HEK293 (cell line): ENCODE measurements at regions not wholly inside any gene's neighbourhood (a gene's known extent, or its start where the extent isn't known, plus 50 kb on each side); places are given as distances from the start of the nearest gene placed in this dataset.

Experiments
- ZNF138 ChIP-seq: fragments of 450-650 bp; formaldehyde crosslinking; IDR thresholded peaks from 2 replicates; pipeline ENCODE4 v1.5.1; 2016; ENCODE audit warnings: missing biosample characterization, missing genetic modification characterization, borderline replicate concordance
- ZNF274 ChIP-seq, 2 experiments: fragments of 200-500 bp in 1 of 2; fragments of 450-650 bp in 1 of 2; sonication (Bioruptor generic) in 1 of 2; formaldehyde crosslinking in 1 of 2; IDR thresholded peaks; 2 replicates each; pipeline versions ENCODE4 v1.5.1 to v1.6.1; 2014 to 2016; ENCODE audit warnings: borderline replicate concordance in 1 of 2, inconsistent platforms in 1 of 2, low read length in 1 of 2, missing biosample characterization in 1 of 2, missing genetic modification characterization in 1 of 2
- TF ChIP-seq, protein P1 (sequence below): fragments of 450-650 bp; formaldehyde crosslinking; IDR thresholded peaks from 2 replicates; pipeline ENCODE4 v1.5.1; 2016; ENCODE audit warnings: missing biosample characterization, missing genetic modification characterization

DNA sequence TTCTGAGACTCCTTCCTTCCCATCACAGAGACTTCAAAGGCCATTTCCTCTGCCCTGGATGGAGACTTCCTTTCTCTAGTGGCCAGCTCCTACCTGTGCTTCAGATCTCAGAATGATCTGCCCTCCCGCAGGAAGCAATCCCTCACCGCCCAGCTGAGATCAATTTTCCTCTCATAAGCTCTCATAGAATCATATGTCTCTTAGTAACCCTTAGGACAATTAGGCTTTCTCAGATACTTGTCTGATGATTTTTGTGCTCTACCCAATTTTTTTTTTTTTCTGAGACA, 212.6 kb upstream of the PRSS58 start:
- TF ChIP-seq, protein P1, sequence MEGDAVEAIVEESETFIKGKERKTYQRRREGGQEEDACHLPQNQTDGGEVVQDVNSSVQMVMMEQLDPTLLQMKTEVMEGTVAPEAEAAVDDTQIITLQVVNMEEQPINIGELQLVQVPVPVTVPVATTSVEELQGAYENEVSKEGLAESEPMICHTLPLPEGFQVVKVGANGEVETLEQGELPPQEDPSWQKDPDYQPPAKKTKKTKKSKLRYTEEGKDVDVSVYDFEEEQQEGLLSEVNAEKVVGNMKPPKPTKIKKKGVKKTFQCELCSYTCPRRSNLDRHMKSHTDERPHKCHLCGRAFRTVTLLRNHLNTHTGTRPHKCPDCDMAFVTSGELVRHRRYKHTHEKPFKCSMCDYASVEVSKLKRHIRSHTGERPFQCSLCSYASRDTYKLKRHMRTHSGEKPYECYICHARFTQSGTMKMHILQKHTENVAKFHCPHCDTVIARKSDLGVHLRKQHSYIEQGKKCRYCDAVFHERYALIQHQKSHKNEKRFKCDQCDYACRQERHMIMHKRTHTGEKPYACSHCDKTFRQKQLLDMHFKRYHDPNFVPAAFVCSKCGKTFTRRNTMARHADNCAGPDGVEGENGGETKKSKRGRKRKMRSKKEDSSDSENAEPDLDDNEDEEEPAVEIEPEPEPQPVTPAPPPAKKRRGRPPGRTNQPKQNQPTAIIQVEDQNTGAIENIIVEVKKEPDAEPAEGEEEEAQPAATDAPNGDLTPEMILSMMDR (tag by site-specific recombination) = no peak
- TF ChIP-seq ZNF138 (tag by site-specific recombination) (no peak), ZNF274 (IDR thresholded peaks at IDR 0.05; ENCODE audit: low read length) (no peak), ZNF274 (tag by site-specific recombination; IDR thresholded peaks at IDR 0.05; ENCODE audit: borderline replicate concordance) (no peak)
